ENCODE measurements at regions not wholly inside any gene's neighbourhood (a gene's known extent, or its start where the extent isn't known, plus 50 kb on each side); places are given as distances from the start of the nearest gene placed in this dataset.

GRCh38 chr6:74208239-74208638, 512.2 kb downstream of the CD109 start:
- TF ChIP-seq CTCF (IDR thresholded peaks at IDR 0.05; ENCODE audit: low read depth, low read length, missing control alignments), result no peak
- in situ Hi-C loops (cut with HindIII; ENCODE audit: low sequenced_read_pairs), result no loop called here
- no peak overlapping the region for H3K4me3 ChIP-seq (ENCODE audit: low read depth, low read length)
- no peak for DNase-seq (ENCODE audit: low read depth)

- TF ChIP-seq CTCF (IDR thresholded peaks at IDR 0.05; ENCODE audit: low read depth, low read length, missing control alignments), result no peak
- in situ Hi-C loops (cut with HindIII; ENCODE audit: low sequenced_read_pairs), result no loop called here
- H3K4me3 ChIP-seq (ENCODE audit: low read depth, low read length), result no peak overlapping the region
- DNase-seq (ENCODE audit: low read depth), result no peak
Observed at GRCh38 chr6:74199215-74199915, 503.4 kb downstream of the CD109 start.

- in situ Hi-C loops (cut with HindIII; ENCODE audit: low sequenced_read_pairs), result no loop called here
- H3K4me3 ChIP-seq (ENCODE audit: low read depth, low read length), result no peak overlapping the region
- TF ChIP-seq CTCF (IDR thresholded peaks at IDR 0.05; ENCODE audit: low read depth, low read length, missing control alignments), result no peak
- no peak for DNase-seq (ENCODE audit: low read depth)
Observed at GRCh38 chr6:74197310-74197709, 501.3 kb downstream of the CD109 start.

GRCh38 chr6:74187811-74188210, 491.8 kb downstream of the CD109 start:
- in situ Hi-C loops (cut with HindIII; ENCODE audit: low sequenced_read_pairs), result no loop called here
- H3K4me3 ChIP-seq (ENCODE audit: low read depth, low read length), result no peak overlapping the region
- no peak for TF ChIP-seq CTCF (IDR thresholded peaks at IDR 0.05; ENCODE audit: low read depth, low read length, missing control alignments)
- no peak for DNase-seq (ENCODE audit: low read depth)

GRCh38 chr6:74182992-74183391, 487.0 kb downstream of the CD109 start:
- no peak for DNase-seq (ENCODE audit: low read depth)
- in situ Hi-C loops (cut with HindIII; ENCODE audit: low sequenced_read_pairs), result no loop called here
- H3K4me3 ChIP-seq (ENCODE audit: low read depth, low read length), result no peak overlapping the region
- no peak for TF ChIP-seq CTCF (IDR thresholded peaks at IDR 0.05; ENCODE audit: low read depth, low read length, missing control alignments)

GRCh38 chr6:74181471-74181870, 485.5 kb downstream of the CD109 start:
- no peak for TF ChIP-seq CTCF (IDR thresholded peaks at IDR 0.05; ENCODE audit: low read depth, low read length, missing control alignments)
- no peak overlapping the region for H3K4me3 ChIP-seq (ENCODE audit: low read depth, low read length)
- DNase-seq (ENCODE audit: low read depth), result no peak
- in situ Hi-C loops (cut with HindIII; ENCODE audit: low sequenced_read_pairs), result no loop called here
